ENCODE measurements at regions not wholly inside any gene's neighbourhood (a gene's known extent, or its start where the extent isn't known, plus 50 kb on each side); places are given as distances from the start of the nearest gene placed in this dataset.

GRCh38 chr12:107449891-107450290 lies 235.7 kb upstream of the PWP1 start:
- intact Hi-C loops (cut with micrococcal nuclease): no loop called here
- ATAC-seq (no peak), DNase-seq (no peak)

- ATAC-seq: no peak
Measured at GRCh38 chr12:107450541-107450940, 235.1 kb upstream of the PWP1 start.

GRCh38 chr12:107451246-107451645 lies 234.4 kb upstream of the PWP1 start:
- DNase-seq (no peak), ATAC-seq (no peak)
- intact Hi-C loops (cut with micrococcal nuclease): no loop called here

More at GRCh38 chr12:107450541-107450940, 235.1 kb upstream of the PWP1 start:
- DNase-seq: no peak
- intact Hi-C loops (cut with micrococcal nuclease): no loop called here

GRCh38 chr12:107454109-107454830 lies 231.3 kb upstream of the PWP1 start:
- intact Hi-C loops (cut with micrococcal nuclease): no loop called here
- DNase-seq (no peak), ATAC-seq (no peak)

- ATAC-seq (no peak), DNase-seq (no peak)
- intact Hi-C loops (cut with micrococcal nuclease): no loop called here
Measured at GRCh38 chr12:107457362-107457935, 228.2 kb upstream of the PWP1 start.

GRCh38 chr12:107458163-107458562 lies 227.4 kb upstream of the PWP1 start:
- peak; percentile 44 for ATAC-seq
- peak; percentile 42 for DNase-seq
- intact Hi-C loops (cut with micrococcal nuclease): no loop called here

GRCh38 chr12:107458990-107459389 lies 226.6 kb upstream of the PWP1 start:
- DNase-seq: no peak

GRCh38 chr12:107459641-107460040 lies 226.0 kb upstream of the PWP1 start:
- intact Hi-C loops (cut with micrococcal nuclease): no loop called here
- ATAC-seq: no peak
- DNase-seq: no peak

More at GRCh38 chr12:107458990-107459389, 226.6 kb upstream of the PWP1 start:
- ATAC-seq: no peak
- intact Hi-C loops (cut with micrococcal nuclease): no loop called here

GRCh38 chr12:107461222-107461975 lies 224.2 kb upstream of the PWP1 start:
- no peak for DNase-seq
- intact Hi-C loops (cut with micrococcal nuclease): no loop called here
- ATAC-seq: no peak

GRCh38 chr12:107462428-107463332 lies 222.9 kb upstream of the PWP1 start:
- no peak for DNase-seq
- no peak for ATAC-seq
- intact Hi-C loops (cut with micrococcal nuclease): no loop called here

- no peak for ATAC-seq
- intact Hi-C loops (cut with micrococcal nuclease): no loop called here
- DNase-seq: no peak
Measured at GRCh38 chr12:107464644-107465043, 221.0 kb upstream of the PWP1 start.

GRCh38 chr12:107465625-107466024 lies 220.0 kb upstream of the PWP1 start:
- intact Hi-C loops (cut with micrococcal nuclease): no loop called here
- DNase-seq (no peak), ATAC-seq (no peak)

- intact Hi-C loops (cut with micrococcal nuclease): no loop called here
- DNase-seq: no peak
- ATAC-seq: no peak
Measured at GRCh38 chr12:107467716-107468115, 217.9 kb upstream of the PWP1 start.

- DNase-seq (no peak), ATAC-seq (peak; percentile 40)
- intact Hi-C loops (cut with micrococcal nuclease): no loop called here
Measured at GRCh38 chr12:107468182-107468581, 217.4 kb upstream of the PWP1 start.

- intact Hi-C loops (cut with micrococcal nuclease): no loop called here
- DNase-seq (no peak), ATAC-seq (no peak)
Measured at GRCh38 chr12:107469011-107469410, 216.6 kb upstream of the PWP1 start.

GRCh38 chr12:107470645-107471044 lies 215.0 kb upstream of the PWP1 start:
- intact Hi-C loops (cut with micrococcal nuclease): no loop called here
- ATAC-seq (no peak), DNase-seq (no peak)

GRCh38 chr12:107472308-107472707 lies 213.3 kb upstream of the PWP1 start:
- DNase-seq (no peak), ATAC-seq (no peak)
- intact Hi-C loops (cut with micrococcal nuclease): no loop called here

GRCh38 chr12:107474099-107474498 lies 211.5 kb upstream of the PWP1 start:
- DNase-seq (no peak), ATAC-seq (no peak)
- intact Hi-C loops (cut with micrococcal nuclease): no loop called here
